Tibial nerve (tissue), 3 donors: ENCODE measurements at regions not wholly inside any gene's neighbourhood (a gene's known extent, or its start where the extent isn't known, plus 50 kb on each side); places are given as distances from the start of the nearest gene placed in this dataset.

ENCODE experiments used
- CTCF ChIP-seq, 5 experiments: fragments of 200-600 bp in 3 of 5; fragments of 450-650 bp in 2 of 5; sonication (generic) in 3 of 5; IDR thresholded peaks; one replicate each; pipeline ENCODE4 v1.5.1; 2016 to 2019; ENCODE audit warnings: antibody characterized with exemption in 5 of 5, mild to moderate bottlenecking in 3 of 5, moderate library complexity in 2 of 5
- POLR2A ChIP-seq, 2 donors: fragments of 450-650 bp; IDR thresholded peaks; one replicate each; pipeline ENCODE4 v1.6.1; 2017; ENCODE audit warnings: antibody characterized with exemption in 2 of 2, mild to moderate bottlenecking in 2 of 2, moderate library complexity in 2 of 2

- TF ChIP-seq CTCF (IDR thresholded peaks at IDR 0.05) (no peak), POLR2A (IDR thresholded peaks at IDR 0.05) (no peak)
Measured at GRCh38 chr2:214652473-214652872, 157.0 kb downstream of the BARD1 start.
